H9 (cell line): ENCODE measurements at regions not wholly inside any gene's neighbourhood (a gene's known extent, or its start where the extent isn't known, plus 50 kb on each side); places are given as distances from the start of the nearest gene placed in this dataset.

Source experiments
- DNase-seq: peaks from one replicate; pipeline ENCODE4 v3.0.0-alpha.2; 2017
- H2AFZ ChIP-seq: one replicate; pipeline ENCODE4 v1.6.1; 2013; ENCODE audit warnings: mild to moderate bottlenecking, low read length, control low read depth, moderate library complexity
- H2AK5ac ChIP-seq: 2 replicates; pipeline ENCODE4 v1.6.1; 2013; ENCODE audit warnings: low read length, control low read depth, mixed read lengths; ENCODE audit not compliant: insufficient read length
- H2BK120ac ChIP-seq: one replicate; pipeline ENCODE4 v1.6.1; 2013; ENCODE audit warnings: low read depth, mild to moderate bottlenecking, low read length, control low read depth, inconsistent platforms; ENCODE audit not compliant: poor library complexity, severe bottlenecking
- H2BK12ac ChIP-seq: 2 replicates; pipeline ENCODE4 v1.6.1; 2013; ENCODE audit warnings: low read length, control low read depth, mixed read lengths, low read depth; ENCODE audit not compliant: insufficient read length
- H2BK15ac ChIP-seq: 2 replicates; pipeline ENCODE4 v1.6.1; 2013; ENCODE audit warnings: low read depth, low read length, control low read depth
- H2BK20ac ChIP-seq: one replicate; pipeline ENCODE4 v1.6.1; 2013; ENCODE audit warnings: low read depth, mild to moderate bottlenecking, low read length, control low read depth, inconsistent platforms; ENCODE audit not compliant: poor library complexity, severe bottlenecking
- H2BK5ac ChIP-seq: 2 replicates; pipeline ENCODE4 v1.6.1; 2013; ENCODE audit warnings: low read length, control low read depth, mixed read lengths; ENCODE audit not compliant: insufficient read length
- H3K14ac ChIP-seq: 2 replicates; pipeline ENCODE4 v1.6.1; 2013; ENCODE audit warnings: low read length, control low read depth; ENCODE audit not compliant: insufficient read depth
- H3K18ac ChIP-seq: 2 replicates; pipeline ENCODE4 v1.6.1; 2013; ENCODE audit warnings: low read depth, mild to moderate bottlenecking, mixed read lengths, low read length, control low read depth; ENCODE audit not compliant: insufficient read length
- H3K23ac ChIP-seq: 2 replicates; pipeline ENCODE4 v1.6.1; 2013; ENCODE audit warnings: low read length, control low read depth, mixed read lengths, low read depth; ENCODE audit not compliant: insufficient read length
- H3K23me2 ChIP-seq: 2 replicates; pipeline ENCODE4 v1.6.1; 2013; ENCODE audit warnings: low read depth, mild to moderate bottlenecking, mixed read lengths, low read length, control low read depth; ENCODE audit not compliant: insufficient read length, poor library complexity, severe bottlenecking
- H3K27ac ChIP-seq: 2 replicates; pipeline ENCODE4 v1.5.1; 2013; ENCODE audit warnings: low read length, control low read depth, mixed read lengths, low read depth; ENCODE audit not compliant: insufficient read length
- H3K27me3 ChIP-seq: 2 replicates; pipeline ENCODE4 v1.6.1; 2013; ENCODE audit warnings: low read length, control low read depth, inconsistent platforms; ENCODE audit not compliant: insufficient read depth
- H3K4ac ChIP-seq: 2 replicates; pipeline ENCODE4 v1.6.1; 2013; ENCODE audit warnings: low read depth, mild to moderate bottlenecking, control low read depth, inconsistent platforms, low read length, moderate library complexity
- H3K4me1 ChIP-seq: 2 replicates; pipeline ENCODE4 v1.6.1; 2013; ENCODE audit warnings: low read length, control low read depth, inconsistent platforms; ENCODE audit not compliant: insufficient read depth
- H3K4me2 ChIP-seq: 2 replicates; pipeline ENCODE4 v1.6.1; 2013; ENCODE audit warnings: low read length, control low read depth, mixed read lengths; ENCODE audit not compliant: insufficient read length, insufficient read depth
- H3K56ac ChIP-seq: 2 replicates; pipeline ENCODE4 v1.6.1; 2013; ENCODE audit warnings: low read depth, mild to moderate bottlenecking, mixed read lengths, low read length, control low read depth; ENCODE audit not compliant: insufficient read length
- H3K79me1 ChIP-seq: 2 replicates; pipeline ENCODE4 v1.6.1; 2013; ENCODE audit warnings: low read depth, mild to moderate bottlenecking, moderate library complexity, low read length, control low read depth, inconsistent platforms; ENCODE audit not compliant: insufficient read depth, poor library complexity, severe bottlenecking
- H3K79me2 ChIP-seq: 2 replicates; pipeline ENCODE4 v1.6.1; 2013; ENCODE audit warnings: low read length, control low read depth, inconsistent platforms; ENCODE audit not compliant: insufficient read depth
- H3K9ac ChIP-seq: 2 replicates; pipeline ENCODE4 v1.6.1; 2013; ENCODE audit warnings: low read length, control low read depth, mixed read lengths; ENCODE audit not compliant: insufficient read length; ENCODE audit errors: extremely low read depth
- H3K9me3 ChIP-seq: one replicate; pipeline ENCODE4 v1.6.1; 2013; ENCODE audit warnings: low read depth, low read length, inconsistent platforms; ENCODE audit not compliant: control insufficient read depth
- H3T11ph ChIP-seq: one replicate; pipeline ENCODE4 v1.6.1; 2013; ENCODE audit warnings: mild to moderate bottlenecking, low read length, control low read depth, inconsistent platforms
- H4K20me1 ChIP-seq: one replicate; pipeline ENCODE4 v1.6.1; 2013; ENCODE audit not compliant: control insufficient read depth, insufficient read length, insufficient read depth
- H4K5ac ChIP-seq: 2 replicates; pipeline ENCODE4 v1.6.1; 2013; ENCODE audit warnings: low read depth, mild to moderate bottlenecking, mixed read lengths, low read length, control low read depth; ENCODE audit not compliant: insufficient read length
- H4K8ac ChIP-seq: replicated peaks from 2 replicates; pipeline ENCODE4 v1.6.1; 2013; ENCODE audit warnings: low read length, control low read depth, mixed read lengths, low read depth; ENCODE audit not compliant: insufficient read length
- H4K91ac ChIP-seq: 2 replicates; pipeline ENCODE4 v1.6.1; 2013; ENCODE audit warnings: low read depth, mild to moderate bottlenecking, moderate library complexity, mixed read lengths, low read length, control low read depth; ENCODE audit not compliant: insufficient read length
- H3K27ac Mint-ChIP-seq, 3 experiments: 2 replicates in 2 of 3; 3 replicates in 1 of 3; pipeline ENCODE4 v1.8.0; 2020 to 2021; ENCODE audit warnings: mixed read lengths in 3 of 3, mild to moderate bottlenecking in 1 of 3, moderate library complexity in 1 of 3
- H3K27me3 Mint-ChIP-seq: 2 replicates; pipeline ENCODE4 v1.8.0; 2021; ENCODE audit warnings: low read depth, mild to moderate bottlenecking, moderate library complexity, mixed read lengths
- H3K36me3 Mint-ChIP-seq, 3 experiments: 2 replicates in 2 of 3; 3 replicates in 1 of 3; pipeline ENCODE4 v1.8.0; 2020 to 2021; ENCODE audit warnings: low read depth in 3 of 3, mixed read lengths in 3 of 3; ENCODE audit not compliant: insufficient read depth in 1 of 3
- H3K4me1 Mint-ChIP-seq, 2 experiments: 2 replicates each; pipeline ENCODE4 v1.8.0; 2020; ENCODE audit warnings: mixed read lengths in 2 of 2
- H3K4me3 Mint-ChIP-seq, 2 experiments: 2 replicates in 1 of 2; 3 replicates in 1 of 2; pipeline ENCODE4 v1.8.0; 2020 to 2021; ENCODE audit warnings: mild to moderate bottlenecking in 2 of 2, mixed read lengths in 2 of 2, moderate library complexity in 1 of 2
- H3K9me3 Mint-ChIP-seq, 2 experiments: 2 replicates in 1 of 2; 3 replicates in 1 of 2; pipeline ENCODE4 v1.8.0; 2020; ENCODE audit warnings: mild to moderate bottlenecking in 2 of 2, mixed read lengths in 2 of 2, moderate library complexity in 1 of 2
- CTCF ChIP-seq: fragments of 200-600 bp; sonication (generic); conservative IDR thresholded peaks from 3 replicates; pipeline ENCODE4 v1.8.0; 2021; ENCODE audit warnings: antibody characterized with exemption, mild to moderate bottlenecking
- WGBS: extraction: QIAGEN DNeasy Blood & Tissue Kit; methylation state at CpG from one replicate; pipeline ENCODE4 v1.1.7; 2013; ENCODE audit warnings: missing lambda C conversion rate, low lambda C conversion rate, mixed read lengths; ENCODE audit not compliant: insufficient read length; ENCODE audit errors: extremely low coverage; 5-methylcytosine and 5-hydroxymethylcytosine counted together

- Histone ChIP-seq H3K79me1 (no peaks in the 10 kb centered on the region), H2BK12ac (no peak overlapping the region), H3T11ph (no peak overlapping the region), H2BK5ac (no peak overlapping the region), H2AFZ (no peak overlapping the region), H3K79me2 (no peaks in the 10 kb centered on the region), H3K9ac (no peak overlapping the region), H4K91ac (no peak overlapping the region), H2BK120ac (no peak overlapping the region), H3K4ac (no peak overlapping the region), H2BK20ac (no peak overlapping the region), H4K5ac (no peak overlapping the region), H4K8ac (no peak overlapping the region), H4K20me1 (no peaks in the 10 kb centered on the region), H3K23ac (no peak overlapping the region), H3K27ac (no peak overlapping the region), H3K9me3 (no peaks in the 10 kb centered on the region), H3K56ac (no peak overlapping the region), H3K4me1 (no peaks in the 10 kb centered on the region), H3K18ac (no peak overlapping the region), H2BK15ac (no peak overlapping the region), H3K14ac (no peak overlapping the region), H3K4me2 (no peak overlapping the region), H3K23me2 (no peaks in the 10 kb centered on the region), H3K27me3 (no peaks in the 10 kb centered on the region), H2AK5ac (no peak overlapping the region)
- TF ChIP-seq CTCF: no peak
- no peaks in the 10 kb centered on the region for H3K27me3 Mint-ChIP-seq
- no peak for DNase-seq
- no CpG with 5 or more reads among the region's 2 CpGs for WGBS
- no peak overlapping the region for H3K4me3 Mint-ChIP-seq
- no peak overlapping the region for H3K27ac Mint-ChIP-seq
- H3K36me3 Mint-ChIP-seq: no peaks in the 10 kb centered on the region
- no peaks in the 10 kb centered on the region for H3K9me3 Mint-ChIP-seq
- no peaks in the 10 kb centered on the region for H3K4me1 Mint-ChIP-seq
Observed at GRCh38 chr1:208684192-208684591, 440.0 kb upstream of the PLXNA2 start.
